GM19468 (cell line): ENCODE measurements at regions not wholly inside any gene's neighbourhood (a gene's known extent, or its start where the extent isn't known, plus 50 kb on each side); places are given as distances from the start of the nearest gene placed in this dataset.

Experiments
- ATAC-seq: cut with Tn5 transposase; IDR thresholded peaks from one replicate; pipeline ENCODE4 v1.9.1; 2021; ENCODE audit warnings: mild to moderate bottlenecking, moderate library complexity, moderate number of reproducible peaks; ENCODE audit not compliant: unreplicated experiment; ENCODE audit errors: extremely low read depth

- no peak for ATAC-seq
Measured at GRCh38 chr10:34875061-34875460, 60.0 kb upstream of the PARD3 start.

- no peak for ATAC-seq
Measured at GRCh38 chr10:34872820-34873219, 57.7 kb upstream of the PARD3 start.

- no peak for ATAC-seq
Measured at GRCh38 chr10:34869135-34869836, 54.2 kb upstream of the PARD3 start.

- no peak for ATAC-seq
Measured at GRCh38 chr10:34868589-34868988, 53.5 kb upstream of the PARD3 start.

- ATAC-seq: no peak
Measured at GRCh38 chr10:34866848-34867247, 51.8 kb upstream of the PARD3 start.
